ENCODE measurements at regions not wholly inside any gene's neighbourhood (a gene's known extent, or its start where the extent isn't known, plus 50 kb on each side); places are given as distances from the start of the nearest gene placed in this dataset.

DNA sequence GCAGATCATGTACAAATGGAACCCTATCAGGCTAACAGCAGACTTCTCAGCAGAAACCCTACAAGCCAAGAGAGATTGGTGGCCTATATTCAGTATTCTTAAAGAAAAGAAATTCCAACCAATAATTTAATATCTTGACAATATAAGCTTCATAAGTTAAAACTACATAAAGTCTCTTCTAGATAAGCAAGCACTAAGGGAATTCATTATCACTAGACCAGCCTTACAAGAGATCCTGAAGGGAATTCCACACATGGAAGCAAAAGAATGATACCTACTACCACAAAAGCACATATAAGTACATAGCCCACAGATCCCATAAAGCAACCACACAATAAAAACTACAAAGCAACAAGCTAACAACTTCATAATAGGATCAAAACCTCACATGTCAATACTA lies 60.4 kb upstream of the SCAF11 start:
- TF ChIP-seq, protein P1, sequence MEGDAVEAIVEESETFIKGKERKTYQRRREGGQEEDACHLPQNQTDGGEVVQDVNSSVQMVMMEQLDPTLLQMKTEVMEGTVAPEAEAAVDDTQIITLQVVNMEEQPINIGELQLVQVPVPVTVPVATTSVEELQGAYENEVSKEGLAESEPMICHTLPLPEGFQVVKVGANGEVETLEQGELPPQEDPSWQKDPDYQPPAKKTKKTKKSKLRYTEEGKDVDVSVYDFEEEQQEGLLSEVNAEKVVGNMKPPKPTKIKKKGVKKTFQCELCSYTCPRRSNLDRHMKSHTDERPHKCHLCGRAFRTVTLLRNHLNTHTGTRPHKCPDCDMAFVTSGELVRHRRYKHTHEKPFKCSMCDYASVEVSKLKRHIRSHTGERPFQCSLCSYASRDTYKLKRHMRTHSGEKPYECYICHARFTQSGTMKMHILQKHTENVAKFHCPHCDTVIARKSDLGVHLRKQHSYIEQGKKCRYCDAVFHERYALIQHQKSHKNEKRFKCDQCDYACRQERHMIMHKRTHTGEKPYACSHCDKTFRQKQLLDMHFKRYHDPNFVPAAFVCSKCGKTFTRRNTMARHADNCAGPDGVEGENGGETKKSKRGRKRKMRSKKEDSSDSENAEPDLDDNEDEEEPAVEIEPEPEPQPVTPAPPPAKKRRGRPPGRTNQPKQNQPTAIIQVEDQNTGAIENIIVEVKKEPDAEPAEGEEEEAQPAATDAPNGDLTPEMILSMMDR (IDR thresholded peaks at IDR 0.05) = no peak
- TF ChIP-seq POLR2A (IDR thresholded peaks at IDR 0.05) (no peak), EP300 (IDR thresholded peaks at IDR 0.05) (no peak)
- no peaks in the 10 kb centered on the region for H3K36me3 ChIP-seq
- no peak overlapping the region for H3K27ac ChIP-seq
- H3K4me1 ChIP-seq = no peaks in the 10 kb centered on the region
- peaks cover 0 to 67% (median 14%) of the 10 kb centered on the region in 4 donors for H3K9me3 ChIP-seq
- no peak for DNase-seq (ENCODE audit: low spot score in 2 of 2)
- no peak overlapping the region for H3K4me3 ChIP-seq
- H3K27me3 ChIP-seq = no peaks in the 10 kb centered on the region

DNA sequence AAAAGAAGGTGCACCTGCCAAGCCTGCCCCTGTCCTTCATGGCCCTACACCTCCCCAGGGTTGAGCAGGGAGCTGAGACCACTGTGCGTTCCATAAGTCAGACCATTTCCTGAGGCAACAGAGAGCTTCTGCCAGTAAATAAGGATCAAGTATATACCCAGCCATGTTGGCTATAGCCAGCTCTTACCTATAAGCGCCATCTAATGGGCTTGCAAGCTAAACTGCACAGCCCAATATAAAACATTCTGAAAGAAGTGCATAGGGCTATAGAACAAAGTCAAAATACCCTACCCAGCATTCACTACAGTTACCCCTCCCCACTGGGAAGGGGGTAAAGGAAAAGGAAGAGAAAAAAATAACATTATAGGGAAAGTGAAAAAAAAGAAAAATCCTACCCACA lies 59.3 kb upstream of the SCAF11 start:
- 76 to 77% methylated on average over 2 of the region's 2 CpGs for WGBS, 2 donors

GRCh38 chr12:46046436-46046835 lies 56.1 kb upstream of the SCAF11 start:
- no peak for TF ChIP-seq EP300 (IDR thresholded peaks at IDR 0.05)
- no peak for TF ChIP-seq POLR2A (IDR thresholded peaks at IDR 0.05)
- TF ChIP-seq, protein P1 (IDR thresholded peaks at IDR 0.05) = no peak
- 80 to 84% methylated on average over 1 of the region's 1 CpG for WGBS, 2 donors
- no peaks in the 10 kb centered on the region for H3K36me3 ChIP-seq
- H3K4me3 ChIP-seq = no peak overlapping the region
- no peak for DNase-seq (ENCODE audit: low spot score in 2 of 2)
- peaks cover 0 to 65% (median 13%) of the 10 kb centered on the region in 4 donors for H3K9me3 ChIP-seq
- H3K4me1 ChIP-seq = no peaks in the 10 kb centered on the region
- H3K27me3 ChIP-seq = no peaks in the 10 kb centered on the region
- H3K27ac ChIP-seq = no peak overlapping the region

More for the DNA sequence above, 59.3 kb upstream of the SCAF11 start:
- no peaks in the 10 kb centered on the region for H3K36me3 ChIP-seq
- H3K27ac ChIP-seq = no peak overlapping the region
- H3K9me3 ChIP-seq = peaks cover 0 to 70% (median 14%) of the 10 kb centered on the region in 4 donors
- TF ChIP-seq, protein P1 (IDR thresholded peaks at IDR 0.05) = no peak
- TF ChIP-seq EP300 (IDR thresholded peaks at IDR 0.05) (no peak), POLR2A (IDR thresholded peaks at IDR 0.05) (no peak)
- no peak overlapping the region for H3K4me3 ChIP-seq
- no peaks in the 10 kb centered on the region for H3K4me1 ChIP-seq
- H3K27me3 ChIP-seq = no peaks in the 10 kb centered on the region
- DNase-seq (ENCODE audit: low spot score in 2 of 2) = no peak

DNA sequence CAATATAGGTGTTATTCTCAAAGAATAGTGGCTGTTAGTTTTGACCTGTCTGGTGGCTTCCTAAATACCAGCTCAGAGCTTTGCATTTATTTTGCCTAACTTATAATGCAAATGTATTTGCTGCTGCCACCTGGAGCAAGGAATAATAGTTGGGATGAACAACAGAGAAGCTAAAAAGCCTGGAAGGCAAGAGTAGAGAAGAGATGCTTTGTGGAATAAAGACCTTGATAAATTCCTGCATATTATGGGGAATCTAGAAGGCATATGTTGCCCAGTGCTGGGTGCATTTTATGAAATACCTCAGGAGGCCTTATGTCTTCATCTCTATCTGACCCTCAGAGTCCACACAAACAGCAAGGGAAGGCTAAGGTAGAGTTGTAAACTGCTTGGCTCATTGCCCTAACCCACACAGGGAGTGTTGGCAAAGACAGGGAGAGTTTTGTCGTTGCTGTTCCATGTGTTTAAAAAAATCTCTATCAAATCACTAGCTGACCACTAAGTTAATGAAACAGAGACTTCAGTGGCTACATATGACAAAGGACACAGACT lies 53.7 kb upstream of the SCAF11 start:
- Histone ChIP-seq H3K36me3 (no peaks in the 10 kb centered on the region), H3K9me3 (peaks cover 0 to 56% (median 7%) of the 10 kb centered on the region in 4 donors), H3K4me3 (no peak overlapping the region), H3K27me3 (no peaks in the 10 kb centered on the region), H3K4me1 (no peaks in the 10 kb centered on the region), H3K27ac (no peak overlapping the region)
- DNase-seq (ENCODE audit: low spot score in 2 of 2) = no peak
- WGBS, 2 donors = 48 to 55% methylated on average over 1 of the region's 1 CpG
- no peak for TF ChIP-seq EP300 (IDR thresholded peaks at IDR 0.05)
- TF ChIP-seq, protein P1 (IDR thresholded peaks at IDR 0.05) = no peak
- TF ChIP-seq POLR2A (IDR thresholded peaks at IDR 0.05) = no peak

Measured in tibial nerve (tissue), 4 donors.